SHP77 treated with DMSO at 0.1 percent for 48 hours (cell line): ENCODE measurements at regions not wholly inside any gene's neighbourhood (a gene's known extent, or its start where the extent isn't known, plus 50 kb on each side); places are given as distances from the start of the nearest gene placed in this dataset.

Experiments
- DNase-seq: peaks from one replicate; lab custom pipeline; 2025; lab: John Stamatoyannopoulos, UW

DNA sequence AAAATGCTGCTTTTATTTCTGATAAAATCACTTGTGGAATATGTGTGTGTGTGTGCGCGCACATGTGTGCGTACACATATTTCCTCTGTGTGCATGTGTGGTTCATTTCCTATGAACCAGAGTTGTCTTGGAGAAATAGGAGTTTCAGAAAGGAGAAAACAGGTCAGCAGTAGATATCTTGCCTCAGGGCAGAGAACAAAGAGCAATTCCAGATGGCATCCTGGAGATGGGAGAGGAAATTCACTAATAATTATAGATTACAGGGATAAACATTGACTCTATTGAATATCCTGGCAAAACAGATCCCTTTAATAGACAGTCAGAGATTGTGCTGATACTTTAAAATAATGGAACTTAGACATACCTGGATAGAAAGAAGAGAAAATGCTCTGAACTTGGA, 298.0 kb downstream of the TRIB2 start:
- no peak for DNase-seq

DNA sequence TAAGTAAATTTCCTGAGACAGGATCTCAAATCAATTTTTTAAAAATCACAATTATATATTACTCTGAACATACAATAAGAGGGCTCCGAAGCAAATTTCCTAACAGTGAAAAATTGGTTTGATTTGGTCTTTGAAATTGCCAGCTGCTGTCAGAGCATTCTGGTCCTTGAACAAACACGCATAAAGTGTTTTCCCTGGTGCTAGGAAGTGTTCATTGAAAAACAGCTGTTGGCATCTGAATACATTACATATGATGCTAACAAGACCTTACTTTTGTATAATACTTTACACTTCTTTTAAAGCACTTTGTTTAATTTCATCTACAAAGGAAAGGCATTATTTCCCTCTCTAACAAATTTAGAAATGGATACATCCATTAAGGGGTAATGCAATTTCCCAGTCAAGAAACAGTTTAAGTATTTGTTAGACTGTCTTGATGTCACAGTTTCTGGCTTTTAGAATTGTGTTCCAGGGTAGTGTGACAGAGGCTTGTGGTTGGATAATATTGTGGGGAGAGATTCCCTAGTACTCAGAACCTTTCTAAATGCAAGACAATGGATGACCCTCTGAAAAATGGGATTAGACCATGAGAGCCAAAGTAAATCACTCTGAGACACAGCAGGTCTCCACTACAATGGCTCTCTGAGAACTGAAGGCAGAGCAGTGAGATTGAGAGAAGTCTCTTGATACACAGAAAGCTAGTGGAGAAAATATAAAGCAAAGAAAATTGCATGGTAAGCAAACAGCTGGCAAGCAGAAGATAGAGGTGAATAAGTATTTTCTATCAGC, 299.0 kb downstream of the TRIB2 start:
- no peak for DNase-seq

DNA sequence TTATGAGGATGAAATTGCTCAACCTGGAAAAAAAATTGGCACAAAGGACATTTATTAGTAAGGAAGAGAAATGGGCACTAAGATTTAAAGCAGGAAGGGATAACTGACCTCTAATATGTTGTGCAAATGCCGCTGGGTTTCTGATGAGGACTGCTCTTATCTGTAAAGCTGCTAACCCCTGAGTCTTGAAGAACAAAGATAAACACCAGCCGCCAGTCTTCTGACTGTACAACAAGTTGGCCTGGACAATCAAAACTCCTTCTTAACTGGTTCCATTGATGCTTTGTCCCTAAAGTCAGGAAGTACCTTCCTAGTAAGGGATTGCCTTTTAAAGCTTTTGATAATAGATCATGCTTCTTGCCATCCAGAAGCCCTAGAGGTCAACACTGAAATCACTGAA, 301.8 kb downstream of the TRIB2 start:
- no peak for DNase-seq

DNA sequence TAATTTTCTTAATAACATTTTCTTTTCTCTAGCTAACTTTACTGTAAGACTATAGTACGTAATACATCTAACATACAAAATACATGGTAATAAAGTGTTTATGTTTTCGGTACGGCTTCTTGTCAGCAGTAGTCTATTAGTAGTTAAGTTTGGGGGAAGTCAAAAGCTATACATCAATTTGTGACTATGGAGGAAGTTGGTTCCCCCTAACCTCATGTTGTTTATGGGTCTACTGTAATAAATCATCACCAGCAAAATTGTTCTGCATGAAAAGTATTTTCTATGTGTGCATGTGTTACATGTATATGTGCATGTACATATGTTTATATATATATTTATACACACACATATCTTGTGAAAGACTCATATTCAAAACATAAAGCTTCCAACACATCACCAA, 303.0 kb downstream of the TRIB2 start:
- no peak for DNase-seq

DNA sequence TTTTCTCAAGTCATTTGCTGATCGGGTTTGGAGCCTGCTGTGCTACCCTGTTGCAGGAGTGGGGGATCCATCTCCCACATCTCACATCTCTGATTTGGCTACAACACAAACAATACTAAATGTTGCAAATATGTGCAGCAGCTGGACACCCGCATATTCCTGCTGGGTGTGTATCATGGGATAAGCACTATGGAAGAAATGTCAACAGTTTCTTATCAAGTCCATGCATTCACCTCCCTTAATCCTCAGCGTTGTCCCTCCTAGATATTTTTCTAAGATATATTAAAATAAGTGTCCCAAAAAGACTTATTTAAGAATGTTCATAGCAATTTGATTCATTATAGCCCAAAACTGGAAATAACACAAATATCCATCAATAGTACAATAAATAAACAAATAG, 303.7 kb downstream of the TRIB2 start:
- DNase-seq = no peak

DNA sequence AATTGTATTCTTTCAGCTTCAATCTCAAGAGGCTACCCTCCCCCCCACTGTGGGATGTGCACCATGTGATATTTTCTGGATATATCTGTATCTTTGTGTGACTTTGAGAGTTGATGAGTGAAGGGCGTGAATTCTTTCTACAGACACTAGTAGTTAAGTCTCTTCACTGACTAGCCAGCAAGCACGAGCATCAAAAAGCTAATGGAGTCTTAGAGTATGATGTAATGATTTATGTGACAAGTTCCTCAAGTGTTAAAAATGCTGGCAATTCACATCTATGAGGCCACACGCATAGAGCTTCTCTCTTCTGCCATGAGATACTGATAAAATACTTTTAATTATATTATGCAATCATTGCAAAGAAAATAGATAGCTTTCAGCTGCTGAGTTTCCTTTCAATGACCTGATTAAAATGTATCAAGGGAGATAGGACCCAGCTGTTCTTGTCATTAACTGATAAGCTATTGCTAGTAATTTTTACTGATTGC, 304.8 kb downstream of the TRIB2 start:
- DNase-seq = no peak

DNA sequence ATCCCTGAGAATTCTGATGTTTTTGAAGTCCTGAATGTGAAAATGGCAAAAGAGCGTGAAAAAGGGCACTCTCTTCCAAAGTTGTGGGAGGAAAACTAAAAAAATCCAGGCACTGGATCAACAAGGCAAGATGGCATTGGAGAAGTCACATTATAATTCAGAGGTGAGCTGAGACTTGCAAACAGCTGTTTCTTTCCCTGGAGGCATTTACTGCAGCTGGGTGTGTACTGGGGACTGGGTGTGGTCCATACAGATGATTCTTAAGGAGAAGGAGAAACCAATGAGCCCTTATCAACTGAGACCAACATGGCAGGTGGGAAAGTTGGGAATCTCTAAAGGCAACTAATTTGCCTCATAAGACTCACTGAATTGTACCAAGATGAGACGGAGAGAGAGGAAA, 313.9 kb downstream of the TRIB2 start:
- no peak for DNase-seq

DNA sequence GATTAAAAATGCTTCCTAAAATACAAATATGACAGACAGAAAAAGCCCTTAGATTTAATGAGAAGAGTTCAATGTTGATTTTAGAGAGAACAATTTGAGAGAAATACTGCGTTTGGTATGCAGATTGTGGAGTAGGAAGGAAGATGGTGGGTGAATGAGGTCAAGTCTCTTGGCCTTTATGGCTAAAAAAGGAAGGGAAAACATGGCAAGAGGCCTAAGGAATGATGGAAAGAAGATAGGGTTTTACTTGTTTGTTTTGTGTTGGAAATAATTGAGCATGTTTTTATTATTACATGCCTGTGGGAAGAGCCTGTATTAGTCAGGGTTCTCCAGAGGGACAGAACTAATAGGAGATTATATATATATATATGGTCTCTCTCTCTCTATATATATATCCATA, 318.1 kb downstream of the TRIB2 start:
- DNase-seq = no peak

DNA sequence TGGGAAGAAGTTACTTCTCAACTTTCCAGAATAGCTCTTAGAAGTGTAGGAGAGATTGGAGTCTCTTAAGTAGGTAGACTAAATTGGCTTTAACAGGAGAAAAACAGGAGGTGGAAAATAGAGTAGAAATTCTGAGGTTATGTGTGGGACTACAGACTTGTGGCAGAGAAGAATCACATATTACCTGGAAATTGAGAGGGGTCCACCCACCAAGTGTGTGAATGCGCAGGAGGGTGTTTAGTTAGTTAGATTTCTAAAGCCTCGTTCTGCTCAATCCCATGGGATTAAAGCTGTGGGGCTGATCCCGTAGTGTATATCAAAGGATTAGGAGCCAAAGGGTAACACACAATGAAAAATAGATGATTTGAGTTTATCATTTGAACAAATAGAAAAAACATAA, 319.1 kb downstream of the TRIB2 start:
- no peak for DNase-seq

DNA sequence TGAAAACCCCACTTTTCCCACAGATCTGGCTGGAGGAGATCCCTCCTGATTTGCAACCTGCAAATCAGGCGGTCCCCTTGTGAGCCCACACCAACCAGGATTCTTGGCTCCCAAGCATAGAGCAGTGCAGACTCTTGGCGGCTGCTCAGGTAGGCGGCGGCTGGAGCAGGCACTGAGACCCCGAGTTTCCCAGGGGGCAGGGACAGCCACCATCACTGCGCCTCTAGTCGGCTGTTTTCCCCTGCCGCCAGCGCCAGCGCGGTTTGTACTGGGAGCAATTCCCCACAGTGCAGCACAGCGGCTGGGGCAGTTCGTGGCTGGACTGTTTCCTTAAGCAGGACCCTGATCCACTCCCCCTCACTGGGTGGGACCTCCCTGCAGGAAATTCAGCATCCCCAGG, 323.3 kb downstream of the TRIB2 start:
- DNase-seq = no peak

DNA sequence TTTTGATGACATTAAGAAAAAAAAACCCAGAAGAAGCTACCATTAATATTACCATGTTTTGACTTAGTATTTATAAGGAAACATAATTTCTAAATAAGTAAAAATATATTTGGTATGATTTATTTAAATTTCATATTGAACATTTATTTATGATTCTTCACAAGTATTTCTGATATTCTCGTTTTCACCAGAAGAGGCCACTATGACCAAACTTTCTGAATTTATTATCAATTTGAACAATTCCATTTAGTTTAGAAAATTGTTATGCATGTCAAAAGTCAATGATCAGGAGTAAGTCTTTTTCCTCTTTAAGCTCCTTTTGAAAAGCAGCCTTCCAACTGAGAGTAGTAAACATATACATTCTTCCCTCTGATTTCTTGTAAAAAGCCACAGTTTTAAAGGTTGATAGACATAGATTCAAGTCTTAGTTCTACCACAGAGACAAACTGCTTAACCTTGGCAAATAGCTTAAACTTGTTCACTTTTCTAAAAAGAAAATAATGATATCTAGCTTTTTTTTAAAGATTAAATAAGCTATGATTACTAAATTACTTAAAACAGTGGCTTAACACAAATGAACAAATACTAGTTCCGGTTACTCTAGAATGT, 329.9 kb downstream of the TRIB2 start:
- DNase-seq = no peak

DNA sequence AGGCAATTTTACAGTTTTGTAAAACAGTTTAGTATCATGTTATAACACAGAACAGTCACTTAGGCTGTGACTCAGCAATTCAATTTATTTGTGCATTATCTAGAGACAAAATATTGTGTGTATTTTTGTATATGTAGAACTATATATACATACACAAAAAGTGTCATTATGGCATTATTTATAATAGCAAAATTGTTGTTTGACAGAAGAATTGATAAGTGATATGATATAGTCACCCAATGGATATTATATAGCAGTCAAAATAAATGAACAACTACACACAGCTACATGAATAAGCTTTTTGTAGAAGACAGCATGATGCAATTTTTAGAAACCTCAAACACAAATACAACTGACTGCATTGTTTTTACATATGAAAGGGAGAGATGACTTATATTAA, 334.0 kb downstream of the TRIB2 start:
- no peak for DNase-seq

DNA sequence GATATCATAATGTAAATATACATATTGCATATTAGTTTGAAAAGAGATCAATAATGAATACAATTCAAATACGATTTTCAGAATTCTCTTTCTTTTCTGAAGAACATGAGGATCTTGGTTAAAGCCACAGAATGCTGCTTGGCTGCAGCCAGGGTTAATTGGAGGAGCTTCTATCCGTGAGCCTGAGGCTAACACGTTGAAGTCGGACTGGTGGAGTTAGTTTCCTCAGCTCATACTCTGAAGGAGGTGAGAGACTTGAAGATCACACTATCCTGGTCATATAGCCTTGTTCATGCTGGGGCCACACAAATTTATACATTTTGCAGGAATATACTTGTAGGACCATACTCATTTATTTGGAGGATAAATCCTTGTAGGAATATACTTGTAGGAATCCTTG, 335.8 kb downstream of the TRIB2 start:
- DNase-seq = no peak

DNA sequence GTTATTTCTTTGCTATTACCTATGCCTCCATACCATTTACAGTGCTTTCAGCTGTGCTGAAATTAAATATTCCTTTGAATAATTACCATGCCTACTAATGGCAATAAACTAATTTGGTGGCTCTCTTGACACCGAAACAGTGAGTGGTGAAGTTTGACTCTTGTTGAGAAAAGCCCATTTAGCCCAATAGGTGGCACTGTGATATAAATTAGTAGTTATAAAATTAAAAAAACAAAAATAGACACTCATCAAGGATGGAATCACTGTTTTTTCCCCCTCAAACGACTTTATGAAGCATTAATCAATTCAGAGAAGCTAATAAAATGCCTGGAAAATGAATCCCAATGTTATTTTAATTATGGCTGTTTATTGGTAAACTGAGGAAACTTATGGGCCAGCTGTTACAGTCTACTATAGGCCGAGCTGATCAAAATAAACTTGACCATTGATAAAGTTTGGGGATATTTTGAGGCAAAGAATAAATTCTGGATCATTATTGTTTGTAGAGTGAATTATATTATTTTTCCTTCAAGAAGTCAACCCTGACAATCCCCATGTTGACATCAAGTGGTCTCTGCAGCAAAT, 339.6 kb downstream of the TRIB2 start:
- peak; percentile 23 for DNase-seq

DNA sequence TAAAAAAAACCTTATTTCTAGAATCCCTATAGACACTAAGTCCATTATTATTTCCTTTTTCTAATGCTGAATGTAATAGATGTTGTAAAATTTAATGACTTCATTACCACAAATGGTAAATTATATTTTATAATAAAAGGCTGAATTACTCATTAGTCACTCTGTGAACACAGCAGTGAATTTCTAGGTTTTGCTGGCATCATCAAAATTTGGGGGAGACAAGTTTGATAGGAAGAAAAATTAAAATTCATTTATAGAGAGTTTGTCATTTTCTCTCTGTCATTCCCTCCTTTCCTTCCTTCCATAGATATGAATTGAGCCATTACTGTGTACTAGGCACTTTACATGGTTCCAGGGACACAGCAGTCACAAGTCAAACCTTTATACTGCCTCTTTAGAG, 340.9 kb downstream of the TRIB2 start:
- no peak for DNase-seq

DNA sequence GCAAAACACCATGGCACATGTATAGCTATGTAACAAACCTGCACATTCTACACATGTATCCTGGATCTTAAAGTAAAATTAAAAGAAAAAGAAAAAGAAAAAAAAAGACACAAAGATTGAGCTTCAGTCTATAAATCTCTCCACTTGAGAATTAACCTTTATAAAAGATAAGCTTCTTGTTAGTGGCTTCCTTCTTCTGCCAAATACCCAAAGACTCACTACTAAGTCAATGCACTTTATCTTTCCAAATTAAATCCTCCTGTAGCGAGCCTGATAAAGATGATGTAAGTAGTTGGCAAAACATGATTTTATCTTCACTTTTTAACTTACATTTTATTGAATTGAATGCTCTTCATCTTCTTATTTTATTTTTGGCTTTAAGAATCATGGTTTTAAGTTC, 349.9 kb downstream of the TRIB2 start:
- DNase-seq = no peak

DNA sequence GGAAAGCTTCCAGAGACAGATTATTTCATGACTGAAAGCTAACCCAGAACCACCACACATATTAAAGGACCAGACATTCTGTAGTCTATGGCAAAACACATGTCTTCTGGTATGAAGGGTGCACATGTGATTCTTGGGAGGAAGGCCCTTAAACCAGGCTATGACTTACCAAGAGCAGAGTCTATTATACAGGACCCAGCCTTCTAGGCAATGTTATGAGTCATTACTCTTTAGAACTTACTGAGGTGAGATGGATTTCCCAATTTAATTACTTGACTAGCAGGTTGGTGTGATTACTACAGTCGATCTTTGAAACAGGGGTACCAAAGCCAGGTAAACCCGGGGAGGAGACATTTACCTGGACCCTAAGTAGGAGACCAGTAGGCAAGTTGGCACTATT, 350.8 kb downstream of the TRIB2 start:
- no peak for DNase-seq

DNA sequence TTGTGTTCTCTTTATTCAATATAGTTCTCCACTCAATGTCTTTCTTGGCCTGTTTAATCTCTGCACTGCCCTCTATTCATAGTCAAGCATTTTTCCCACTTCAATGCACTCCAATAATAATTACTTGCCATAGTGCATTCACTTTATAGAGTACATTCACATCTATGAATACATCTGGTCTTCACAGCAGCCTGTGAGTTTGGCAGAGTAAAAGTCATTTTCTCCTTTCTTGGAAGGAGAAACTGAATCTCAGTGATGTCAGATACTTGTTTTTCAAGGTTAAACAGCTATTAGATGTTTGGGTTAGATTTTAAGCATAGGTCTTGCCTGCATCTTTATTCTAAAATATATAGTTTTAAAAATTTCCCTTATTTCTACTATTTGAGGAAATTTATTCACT, 373.2 kb downstream of the TRIB2 start:
- no peak for DNase-seq

DNA sequence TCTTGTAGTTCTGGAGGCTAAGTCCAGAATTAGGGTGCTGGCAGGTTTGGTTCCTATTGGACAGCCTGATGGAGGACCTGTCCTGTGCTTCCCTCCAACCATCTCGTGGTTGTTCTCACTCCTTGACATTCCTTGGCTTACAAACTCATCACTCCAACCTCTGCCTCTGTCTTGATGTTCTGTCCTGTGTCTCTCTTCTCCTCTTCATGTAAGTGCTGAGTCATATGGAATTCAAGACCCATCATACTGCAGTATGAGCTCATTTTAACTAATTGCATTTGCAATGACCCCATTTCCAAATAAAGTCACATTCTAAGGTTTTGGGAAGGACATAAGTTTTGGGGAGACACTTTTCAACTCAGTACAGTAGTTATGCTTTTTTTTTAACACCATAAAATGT, 374.7 kb downstream of the TRIB2 start:
- DNase-seq = no peak

DNA sequence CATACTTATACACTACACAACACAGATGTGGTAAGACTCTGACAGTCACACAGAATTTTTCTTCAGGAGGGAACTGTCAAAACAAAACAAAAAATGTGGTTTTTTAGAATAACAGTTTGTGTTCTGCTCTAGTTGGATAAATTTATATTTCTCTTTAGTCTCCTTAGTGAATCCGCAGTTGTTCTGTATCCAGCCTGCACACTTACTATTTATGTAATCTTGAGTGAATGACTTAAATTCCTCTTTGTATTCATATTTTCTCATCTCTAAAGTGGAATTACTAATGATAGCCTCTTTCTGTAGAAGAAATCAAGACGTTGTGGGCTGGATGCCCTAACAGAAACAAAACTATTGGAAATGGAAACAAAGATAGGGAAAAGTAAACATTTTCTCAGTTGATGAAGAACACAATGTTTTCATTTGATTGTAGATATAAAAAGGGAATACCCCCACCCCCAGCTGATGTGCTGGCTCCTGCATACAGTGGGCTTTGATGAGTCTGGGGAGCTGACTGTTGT, 375.2 kb downstream of the TRIB2 start:
- no peak for DNase-seq

DNA sequence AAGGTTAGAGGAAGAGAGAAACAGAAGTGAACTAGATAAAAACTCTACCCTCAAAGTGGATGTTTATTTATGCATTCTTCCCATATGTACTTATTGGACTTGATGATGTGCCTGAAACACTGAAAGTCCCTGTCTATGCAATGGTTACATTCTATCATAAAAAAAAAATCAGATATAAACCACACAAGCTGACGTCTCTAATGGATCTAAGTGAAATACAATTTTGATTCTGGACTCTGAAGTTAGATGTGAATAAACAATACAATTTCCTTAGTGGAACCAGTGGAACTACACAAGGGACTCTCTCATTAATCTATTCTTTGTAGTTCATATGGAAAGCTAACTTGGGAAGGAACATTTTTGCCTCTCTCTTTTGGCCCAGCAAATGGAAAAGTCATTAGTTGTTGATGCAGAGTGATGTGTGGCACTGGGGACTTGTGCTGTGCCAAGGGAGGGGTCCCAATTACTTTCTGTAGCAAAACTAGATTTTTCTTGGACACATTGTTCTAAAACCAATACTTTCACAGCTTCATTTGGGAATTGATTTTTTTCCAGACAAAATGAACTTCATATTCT, 376.8 kb downstream of the TRIB2 start:
- DNase-seq = no peak

DNA sequence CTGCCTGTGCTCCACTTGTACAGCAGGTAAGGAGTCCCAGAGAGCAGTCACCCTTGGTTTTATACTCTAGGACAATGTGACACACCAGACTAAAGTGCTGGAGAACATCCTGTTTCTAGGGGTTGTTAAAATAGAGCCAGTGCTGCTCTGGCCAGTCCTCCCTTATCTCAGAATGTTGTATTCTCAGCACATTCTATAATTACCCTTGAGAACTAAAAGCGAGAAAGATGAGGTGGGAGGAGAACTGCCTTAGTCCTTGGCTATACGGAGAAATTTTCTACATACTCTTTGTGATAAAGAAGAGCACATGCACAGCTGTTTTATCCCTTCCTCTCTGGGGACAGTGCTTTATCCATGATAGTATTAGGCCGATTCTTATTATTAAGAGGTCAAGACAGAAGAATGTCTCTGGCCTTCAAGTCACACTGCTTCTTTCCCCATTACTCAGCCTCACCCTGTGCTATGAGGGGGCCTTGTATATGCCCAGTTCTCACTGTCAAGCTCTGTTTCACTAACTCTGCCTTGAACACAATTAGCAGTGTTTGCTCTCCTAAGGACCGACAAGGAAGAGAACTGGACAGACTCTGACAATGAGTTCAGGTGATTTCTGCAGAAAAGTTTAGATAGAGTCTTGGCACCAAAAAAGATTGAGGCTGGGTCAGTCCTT, 385.8 kb downstream of the TRIB2 start:
- no peak for DNase-seq
